B cell (primary cell): ENCODE measurements at regions not wholly inside any gene's neighbourhood (a gene's known extent, or its start where the extent isn't known, plus 50 kb on each side); places are given as distances from the start of the nearest gene placed in this dataset.

ENCODE experiments used
- EZH2 ChIP-seq: IDR thresholded peaks from 2 replicates; pipeline ENCODE4 v1.6.1; 2012; ENCODE audit warnings: borderline replicate concordance, low read depth, mild to moderate bottlenecking, moderate library complexity, low read length; ENCODE audit not compliant: insufficient read depth, poor library complexity, severe bottlenecking
- TF ChIP-seq, protein P1 (sequence below): fragments of 200-600 bp; IDR thresholded peaks from one replicate; pipeline ENCODE4 v1.8.0; 2022; ENCODE audit warnings: antibody characterized with exemption, mild to moderate bottlenecking

GRCh38 chr4:116585246-116585645, 500.1 kb downstream of the TRAM1L1 start:
- TF ChIP-seq, protein P1, sequence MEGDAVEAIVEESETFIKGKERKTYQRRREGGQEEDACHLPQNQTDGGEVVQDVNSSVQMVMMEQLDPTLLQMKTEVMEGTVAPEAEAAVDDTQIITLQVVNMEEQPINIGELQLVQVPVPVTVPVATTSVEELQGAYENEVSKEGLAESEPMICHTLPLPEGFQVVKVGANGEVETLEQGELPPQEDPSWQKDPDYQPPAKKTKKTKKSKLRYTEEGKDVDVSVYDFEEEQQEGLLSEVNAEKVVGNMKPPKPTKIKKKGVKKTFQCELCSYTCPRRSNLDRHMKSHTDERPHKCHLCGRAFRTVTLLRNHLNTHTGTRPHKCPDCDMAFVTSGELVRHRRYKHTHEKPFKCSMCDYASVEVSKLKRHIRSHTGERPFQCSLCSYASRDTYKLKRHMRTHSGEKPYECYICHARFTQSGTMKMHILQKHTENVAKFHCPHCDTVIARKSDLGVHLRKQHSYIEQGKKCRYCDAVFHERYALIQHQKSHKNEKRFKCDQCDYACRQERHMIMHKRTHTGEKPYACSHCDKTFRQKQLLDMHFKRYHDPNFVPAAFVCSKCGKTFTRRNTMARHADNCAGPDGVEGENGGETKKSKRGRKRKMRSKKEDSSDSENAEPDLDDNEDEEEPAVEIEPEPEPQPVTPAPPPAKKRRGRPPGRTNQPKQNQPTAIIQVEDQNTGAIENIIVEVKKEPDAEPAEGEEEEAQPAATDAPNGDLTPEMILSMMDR = no peak
- no peak for TF ChIP-seq EZH2
